ENCODE measurements at regions not wholly inside any gene's neighbourhood (a gene's known extent, or its start where the extent isn't known, plus 50 kb on each side); places are given as distances from the start of the nearest gene placed in this dataset.
"Not testable (repeated sequence)": the region's sequence is repeated elsewhere in the genome, so short reads cannot be mapped to it uniquely, and the experiment has no call there.

GRCh38 chr3:139123377-139124095, 78.8 kb upstream of the PRR23C start:
- intact Hi-C loops (cut with DNase I), result no loop called here
- H3K9me3 ChIP-seq, result no peaks in the 10 kb centered on the region
- H3K4me1 ChIP-seq, result peaks cover 0 to 14% of the 10 kb centered on the region in 2 donors
- DNase-seq (no peak), ATAC-seq (no peak)
- TF ChIP-seq CTCF (IDR thresholded peaks at IDR 0.05), result no peak
- no peak overlapping the region for H3K4me3 ChIP-seq
- H3K36me3 ChIP-seq, result no peaks in the 10 kb centered on the region
- no peaks in the 10 kb centered on the region for H3K27me3 ChIP-seq
- no peak overlapping the region for H3K27ac ChIP-seq

GRCh38 chr3:139124197-139124596, 79.5 kb upstream of the PRR23C start:
- H3K27ac ChIP-seq, result no peak overlapping the region
- TF ChIP-seq CTCF (IDR thresholded peaks at IDR 0.05), result no peak
- no peak for DNase-seq
- H3K27me3 ChIP-seq, result no peaks in the 10 kb centered on the region
- no peak for ATAC-seq
- H3K9me3 ChIP-seq, result no peaks in the 10 kb centered on the region
- H3K36me3 ChIP-seq, result no peaks in the 10 kb centered on the region
- intact Hi-C loops (cut with DNase I), result no loop called here
- H3K4me3 ChIP-seq, result no peak overlapping the region
- peaks cover 0 to 14% of the 10 kb centered on the region in 2 donors for H3K4me1 ChIP-seq

- Histone ChIP-seq H3K9me3 (no peaks in the 10 kb centered on the region), H3K27me3 (no peaks in the 10 kb centered on the region), H3K4me3 (no peak overlapping the region), H3K36me3 (no peaks in the 10 kb centered on the region), H3K4me1 (peaks cover 0 to 3% of the 10 kb centered on the region in 2 donors), H3K27ac (no peak overlapping the region)
- no peak for TF ChIP-seq CTCF (IDR thresholded peaks at IDR 0.05)
- no peak for DNase-seq
- ATAC-seq, result no peak
- intact Hi-C loops (cut with DNase I), result no loop called here
Measured at GRCh38 chr3:139127101-139127500, 82.4 kb upstream of the PRR23C start.

GRCh38 chr3:139127629-139128028, 82.9 kb upstream of the PRR23C start:
- H3K4me1 ChIP-seq; H3K27me3 ChIP-seq; H3K27ac ChIP-seq; H3K9me3 ChIP-seq; H3K36me3 ChIP-seq; H3K4me3 ChIP-seq; intact Hi-C loops (cut with DNase I); DNase-seq; ATAC-seq: not testable (repeated sequence)

GRCh38 chr3:139128803-139129202, 84.1 kb upstream of the PRR23C start:
- H3K4me3 ChIP-seq, result no peak overlapping the region
- H3K27me3 ChIP-seq, result no peaks in the 10 kb centered on the region
- H3K4me1 ChIP-seq, result no peaks in the 10 kb centered on the region
- ATAC-seq (no peak), DNase-seq (no peak)
- no peaks in the 10 kb centered on the region for H3K9me3 ChIP-seq
- H3K27ac ChIP-seq, result no peak overlapping the region
- H3K36me3 ChIP-seq, result no peaks in the 10 kb centered on the region
- intact Hi-C loops (cut with DNase I), result no loop called here
- TF ChIP-seq CTCF (IDR thresholded peaks at IDR 0.05), result no peak

GRCh38 chr3:139129892-139130291, 85.2 kb upstream of the PRR23C start:
- DNase-seq, result no peak

More at GRCh38 chr3:139129892-139130291, 85.2 kb upstream of the PRR23C start:
- Histone ChIP-seq H3K27me3 (no peaks in the 10 kb centered on the region), H3K4me3 (no peak overlapping the region), H3K27ac (no peak overlapping the region), H3K36me3 (no peaks in the 10 kb centered on the region), H3K9me3 (no peaks in the 10 kb centered on the region), H3K4me1 (no peaks in the 10 kb centered on the region)
- no peak for ATAC-seq
- no peak for TF ChIP-seq CTCF (IDR thresholded peaks at IDR 0.05)
- intact Hi-C loops (cut with DNase I), result no loop called here

Measured in left lung (tissue), 4 donors.